ENCODE measurements at regions not wholly inside any gene's neighbourhood (a gene's known extent, or its start where the extent isn't known, plus 50 kb on each side); places are given as distances from the start of the nearest gene placed in this dataset.

DNA sequence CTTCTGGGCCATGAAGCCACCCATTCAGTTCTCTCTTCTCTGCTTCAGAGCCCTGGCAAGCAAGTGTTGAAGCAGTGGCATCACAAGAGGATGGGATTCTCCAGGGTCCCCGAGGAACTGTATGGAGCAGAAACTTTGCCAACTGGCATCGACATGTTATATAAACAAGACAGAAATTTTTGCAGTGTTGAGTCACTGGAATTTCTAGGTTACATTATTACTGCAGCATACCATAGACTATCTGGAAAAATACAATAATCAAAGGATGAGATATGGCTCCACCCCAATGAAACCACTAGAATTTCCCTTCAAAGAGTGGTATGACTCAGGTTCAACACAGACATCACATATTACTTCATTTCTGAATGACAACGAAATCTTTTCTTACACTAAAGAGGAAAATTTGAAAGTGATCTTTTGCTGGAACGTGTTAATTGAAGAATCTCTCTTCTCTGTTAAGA, 343.0 kb upstream of the DYNLRB2 start:
- no peak for TF ChIP-seq POLR2A (IDR thresholded peaks at IDR 0.05)
- TF ChIP-seq CTCF (IDR thresholded peaks at IDR 0.05), result no peak
- TF ChIP-seq POLR2AphosphoS5 (IDR thresholded peaks at IDR 0.05), result no peak
